HCT116 (cell line): ENCODE measurements at regions not wholly inside any gene's neighbourhood (a gene's known extent, or its start where the extent isn't known, plus 50 kb on each side); places are given as distances from the start of the nearest gene placed in this dataset.

ENCODE experiments used
- ATAC-seq: fragments of 200-7000 bp; cut with Tn5 transposase; 2 replicates; pipeline ENCODE4 v1.9.1; 2020; ENCODE audit warnings: mild to moderate bottlenecking, moderate library complexity
- BruUV-seq: library from RNA; stranded (reverse); fragments of 400-500 nt; replicated peaks from 2 replicates; lab custom pipeline; 2021; lab: Mats Ljungman, UMichigan
- CTCF ChIA-PET: fragments of 300-600 bp; sonication (Branson Sonifier 250); formaldehyde crosslinking; loops from one replicate; lab custom pipeline; 2021; ENCODE audit warnings: antibody characterized with exemption; lab: Charles Lee
- POLR2A ChIA-PET: fragments of 300-600, 350-600 bp; sonication (Branson Sonifier 250); formaldehyde crosslinking; loops from one replicate; lab custom pipeline; 2021; ENCODE audit warnings: antibody characterized with exemption; lab: Charles Lee
- RAD21 ChIA-PET, 2 experiments: fragments of 300-600 bp; sonication (Branson Sonifier 250); formaldehyde crosslinking; loops; one replicate each; lab custom pipeline; 2023; ENCODE audit warnings: low total read pairs in 2 of 2; ENCODE audit not compliant: uncharacterized antibody in 2 of 2, unreplicated experiment in 2 of 2, low non-redundant PET in 1 of 2; lab: Charles Lee
- DNase-seq: peaks from one replicate; pipeline ENCODE4 v3.0.0-alpha.2; 2010; ENCODE audit warnings: low read depth, low spot score
- H2AFZ ChIP-seq: fragments of 200-600 bp; shearing (Covaris generic), sonication (generic); 2 replicates; pipeline ENCODE4 v1.6.1; 2017; ENCODE audit warnings: low read depth, mixed run types, mixed read lengths, antibody characterized with exemption, low read length; ENCODE audit not compliant: poor library complexity, severe bottlenecking
- H3K27ac ChIP-seq: 2 replicates; pipeline ENCODE4 v1.5.1; 2012; ENCODE audit warnings: low read depth, low read length
- H3K27me3 ChIP-seq: fragments of 200-600 bp; sonication (generic); 2 replicates; pipeline ENCODE4 v1.6.1; 2016; ENCODE audit warnings: mixed run types, low read length, mixed read lengths; ENCODE audit not compliant: insufficient read depth
- H3K36me3 ChIP-seq, 2 experiments: fragments of 200-500 bp in 1 of 2; fragments of 200-600 bp in 1 of 2; sonication (Bioruptor generic) in 1 of 2; sonication (generic) in 1 of 2; 2 replicates each; pipeline versions ENCODE4 v1.5.1 to v1.6.1; 2014 to 2016; ENCODE audit warnings: low read length in 2 of 2, inconsistent platforms in 1 of 2, mixed read lengths in 1 of 2, mixed run types in 1 of 2; ENCODE audit not compliant: insufficient read depth in 2 of 2, control insufficient read depth in 1 of 2
- H3K4me1 ChIP-seq, 2 experiments: fragments of 200-600 bp in 1 of 2; sonication (generic) in 1 of 2; 2 replicates each; pipeline versions ENCODE4 v1.5.1 to v1.6.1; 2012 to 2017; ENCODE audit warnings: low read length in 2 of 2, inconsistent platforms in 1 of 2, mild to moderate bottlenecking in 1 of 2, mixed read lengths in 1 of 2, mixed run types in 1 of 2, moderate library complexity in 1 of 2; ENCODE audit not compliant: insufficient read depth in 2 of 2, control insufficient read depth in 1 of 2
- H3K4me2 ChIP-seq: fragments of 200-600 bp; sonication (generic); 2 replicates; pipeline ENCODE4 v1.6.1; 2017; ENCODE audit warnings: mixed run types, low read length, mixed read lengths
- H3K4me3 ChIP-seq, 2 experiments: fragments of 200-600 bp in 1 of 2; sonication (generic) in 1 of 2; replicated peaks in 1 of 2; 2 replicates each; pipeline ENCODE4 v1.5.1; 2011 to 2016; ENCODE audit warnings: low read length in 2 of 2, control low read depth in 1 of 2, low read depth in 1 of 2, mild to moderate bottlenecking in 1 of 2, mixed read lengths in 1 of 2, mixed run types in 1 of 2
- H3K79me2 ChIP-seq: fragments of 200-600 bp; sonication (generic); 2 replicates; pipeline ENCODE4 v1.6.1; 2017; ENCODE audit warnings: mild to moderate bottlenecking, mixed run types, low read length, moderate library complexity, mixed read lengths; ENCODE audit not compliant: insufficient read depth
- H3K9ac ChIP-seq: fragments of 200-600 bp; sonication (generic); 2 replicates; pipeline ENCODE4 v1.6.1; 2016; ENCODE audit warnings: low read length, mixed read lengths
- H3K9me2 ChIP-seq: fragments of 200-600 bp; sonication (generic), shearing (Covaris generic); 2 replicates; pipeline ENCODE4 v1.6.1; 2017; ENCODE audit warnings: mixed run types, mild to moderate bottlenecking, moderate library complexity; ENCODE audit not compliant: insufficient read depth
- H3K9me3 ChIP-seq, 2 experiments: fragments of 200-500 bp in 1 of 2; fragments of 200-600 bp in 1 of 2; sonication (Bioruptor generic) in 1 of 2; sonication (generic) in 1 of 2; 2 replicates each; pipeline ENCODE4 v1.6.1; 2014 to 2017; ENCODE audit warnings: low read length in 2 of 2, mixed read lengths in 2 of 2, inconsistent platforms in 1 of 2, low read depth in 1 of 2, mild to moderate bottlenecking in 1 of 2, mixed run types in 1 of 2, moderate library complexity in 1 of 2; ENCODE audit not compliant: control insufficient read depth in 1 of 2, insufficient read depth in 1 of 2
- H4K20me1 ChIP-seq: fragments of 200-600 bp; sonication (generic), shearing (Covaris generic); 2 replicates; pipeline ENCODE4 v1.6.1; 2017; ENCODE audit warnings: mixed run types, mild to moderate bottlenecking, moderate library complexity; ENCODE audit not compliant: insufficient read depth
- CEBPB ChIP-seq: IDR thresholded peaks from 2 replicates; pipeline ENCODE4 v1.6.1; 2012; ENCODE audit warnings: low read depth
- EGR1 ChIP-seq: IDR thresholded peaks from 2 replicates; pipeline ENCODE4 v1.6.1; 2012; ENCODE audit warnings: low read depth
- ELF1 ChIP-seq: IDR thresholded peaks from 2 replicates; pipeline ENCODE4 v1.6.1; 2012; ENCODE audit warnings: low read depth, borderline replicate concordance
- JUND ChIP-seq: IDR thresholded peaks from 2 replicates; pipeline ENCODE4 v1.6.1; 2012
- SIN3A ChIP-seq: IDR thresholded peaks from 2 replicates; pipeline ENCODE4 v1.6.1; 2012; ENCODE audit warnings: low read depth
- SP1 ChIP-seq: IDR thresholded peaks from 2 replicates; pipeline ENCODE4 v1.6.1; 2012; ENCODE audit warnings: low read depth
- ZNF274 ChIP-seq: fragments of 200-500 bp; sonication (Bioruptor generic); IDR thresholded peaks from 2 replicates; pipeline ENCODE4 v1.6.1; 2014; ENCODE audit warnings: mild to moderate bottlenecking, low read depth, low read length, inconsistent platforms
- intact Hi-C: fragments of 100-400 bp; cut with micrococcal nuclease; formaldehyde crosslinking; loops from 2 replicates; pipeline ENCODE4 v1.10.0; 2022
- TF ChIP-seq, protein P1 (sequence below): IDR thresholded peaks from 2 replicates; pipeline ENCODE4 v1.6.1; 2012
- TF ChIP-seq, protein P2 (sequence below): IDR thresholded peaks from 2 replicates; pipeline ENCODE4 v1.6.1; 2012
- TF ChIP-seq, protein P3 (sequence below), 3 experiments: fragments of 200-600 bp in 1 of 3; sonication (generic) in 1 of 3; IDR thresholded peaks in 2 of 3; conservative IDR thresholded peaks in 1 of 3; 2 replicates each; pipeline ENCODE4 v1.5.1; 2012 to 2017; ENCODE audit warnings: low read depth in 2 of 3, low read length in 2 of 3, antibody characterized with exemption in 1 of 3, borderline replicate concordance in 1 of 3, control low read depth in 1 of 3, mild to moderate bottlenecking in 1 of 3, mixed read lengths in 1 of 3, mixed run types in 1 of 3, moderate library complexity in 1 of 3; ENCODE audit not compliant: insufficient read depth in 1 of 3

DNA sequence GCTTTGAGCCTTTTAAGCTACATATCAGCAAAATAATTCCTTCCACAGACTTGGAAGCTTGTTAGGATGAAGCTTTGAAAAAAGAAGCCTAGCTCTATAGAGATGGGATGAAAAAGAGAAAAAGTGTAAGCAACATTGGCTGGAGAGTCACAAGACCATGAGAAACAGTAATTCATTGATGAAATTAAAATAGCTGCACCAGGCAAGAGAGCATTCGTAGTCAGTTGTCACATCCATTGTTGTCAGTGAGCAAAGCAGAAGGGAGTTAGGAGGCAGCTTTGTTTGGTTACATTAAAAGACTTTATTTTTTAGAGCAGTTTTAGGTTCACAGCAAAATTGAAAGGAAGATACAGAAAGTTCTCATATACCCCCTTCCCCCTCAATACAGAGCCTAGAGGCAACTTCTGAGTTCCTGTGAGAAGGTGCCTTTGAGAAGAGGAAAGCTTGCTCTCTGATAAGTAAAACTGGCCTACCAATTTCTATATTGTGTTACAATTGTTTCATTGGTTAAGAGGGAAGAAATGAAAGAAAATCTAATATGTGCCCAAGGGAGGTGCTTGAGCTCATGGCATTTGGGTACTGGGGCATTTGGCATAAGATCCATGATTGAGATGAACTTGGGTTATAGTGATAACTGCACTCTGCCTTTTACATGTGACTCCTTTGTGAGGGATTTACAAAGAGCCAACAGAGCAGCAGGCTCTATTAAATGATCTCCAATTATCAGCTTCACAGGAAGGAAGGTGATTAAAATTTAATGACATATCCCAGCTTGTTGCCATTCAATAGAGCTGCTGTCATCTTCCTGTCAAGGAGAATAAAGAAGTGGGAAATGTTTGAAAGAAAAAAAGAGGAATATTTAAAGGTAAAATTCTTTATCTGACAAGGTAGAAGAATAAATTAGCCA is 361.3 kb upstream of the TMTC1 start:
- Histone ChIP-seq H3K9me2 (no peaks in the 10 kb centered on the region), H3K79me2 (no peaks in the 10 kb centered on the region), H3K9ac (no peak overlapping the region), H4K20me1 (no peaks in the 10 kb centered on the region), H3K4me3 (no peak overlapping the region), H3K27me3 (no peaks in the 10 kb centered on the region), H3K4me1 (no peaks in the 10 kb centered on the region), H2AFZ (no peak overlapping the region), H3K9me3 (no peaks in the 10 kb centered on the region), H3K4me2 (no peak overlapping the region), H3K36me3 (no peaks in the 10 kb centered on the region), H3K27ac (no peak overlapping the region)
- no peak for DNase-seq
- RAD21 ChIA-PET: no interaction called here
- intact Hi-C loops: no loop called here
- CTCF ChIA-PET: no interaction called here
- POLR2A ChIA-PET: no interaction called here
- BruUV-seq: no TSS peak
- TF ChIP-seq, protein P1, sequence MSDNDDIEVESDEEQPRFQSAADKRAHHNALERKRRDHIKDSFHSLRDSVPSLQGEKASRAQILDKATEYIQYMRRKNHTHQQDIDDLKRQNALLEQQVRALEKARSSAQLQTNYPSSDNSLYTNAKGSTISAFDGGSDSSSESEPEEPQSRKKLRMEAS: no peak
- ATAC-seq: no peak

DNA sequence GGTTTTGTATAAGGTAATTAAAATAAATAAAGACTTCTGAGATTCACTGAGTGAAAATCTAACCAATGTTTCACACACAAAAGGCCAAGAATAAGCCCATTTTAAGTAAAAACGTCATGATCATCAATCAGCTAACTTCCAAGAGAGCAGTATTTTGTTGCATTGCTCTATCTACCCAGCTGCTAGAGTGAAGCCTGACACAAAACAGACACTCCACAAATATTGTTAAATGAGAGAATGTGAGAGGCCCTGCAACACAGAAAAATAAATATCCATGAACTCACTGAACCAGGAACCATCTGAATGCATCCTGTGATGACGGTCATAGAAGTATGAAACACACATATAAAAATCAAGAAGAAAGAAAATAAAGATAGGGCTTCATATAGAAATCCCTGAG is 358.6 kb upstream of the TMTC1 start:
- DNase-seq (no peak), ATAC-seq (no peak)
- Histone ChIP-seq H3K79me2 (no peaks in the 10 kb centered on the region), H3K9me3 (no peaks in the 10 kb centered on the region), H3K9me2 (no peaks in the 10 kb centered on the region), H3K9ac (no peak overlapping the region), H3K27me3 (no peaks in the 10 kb centered on the region), H3K4me2 (no peak overlapping the region), H2AFZ (no peak overlapping the region), H3K4me1 (no peaks in the 10 kb centered on the region), H3K27ac (no peak overlapping the region), H3K36me3 (no peaks in the 10 kb centered on the region), H3K4me3 (no peak overlapping the region), H4K20me1 (no peaks in the 10 kb centered on the region)
- TF ChIP-seq ELF1 (no peak), SP1 (no peak), CEBPB (no peak), JUND (no peak), SIN3A (no peak), ZNF274 (no peak), EGR1 (no peak)
- TF ChIP-seq, protein P2, sequence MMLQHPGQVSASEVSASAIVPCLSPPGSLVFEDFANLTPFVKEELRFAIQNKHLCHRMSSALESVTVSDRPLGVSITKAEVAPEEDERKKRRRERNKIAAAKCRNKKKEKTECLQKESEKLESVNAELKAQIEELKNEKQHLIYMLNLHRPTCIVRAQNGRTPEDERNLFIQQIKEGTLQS: no peak
- TF ChIP-seq, protein P3, sequence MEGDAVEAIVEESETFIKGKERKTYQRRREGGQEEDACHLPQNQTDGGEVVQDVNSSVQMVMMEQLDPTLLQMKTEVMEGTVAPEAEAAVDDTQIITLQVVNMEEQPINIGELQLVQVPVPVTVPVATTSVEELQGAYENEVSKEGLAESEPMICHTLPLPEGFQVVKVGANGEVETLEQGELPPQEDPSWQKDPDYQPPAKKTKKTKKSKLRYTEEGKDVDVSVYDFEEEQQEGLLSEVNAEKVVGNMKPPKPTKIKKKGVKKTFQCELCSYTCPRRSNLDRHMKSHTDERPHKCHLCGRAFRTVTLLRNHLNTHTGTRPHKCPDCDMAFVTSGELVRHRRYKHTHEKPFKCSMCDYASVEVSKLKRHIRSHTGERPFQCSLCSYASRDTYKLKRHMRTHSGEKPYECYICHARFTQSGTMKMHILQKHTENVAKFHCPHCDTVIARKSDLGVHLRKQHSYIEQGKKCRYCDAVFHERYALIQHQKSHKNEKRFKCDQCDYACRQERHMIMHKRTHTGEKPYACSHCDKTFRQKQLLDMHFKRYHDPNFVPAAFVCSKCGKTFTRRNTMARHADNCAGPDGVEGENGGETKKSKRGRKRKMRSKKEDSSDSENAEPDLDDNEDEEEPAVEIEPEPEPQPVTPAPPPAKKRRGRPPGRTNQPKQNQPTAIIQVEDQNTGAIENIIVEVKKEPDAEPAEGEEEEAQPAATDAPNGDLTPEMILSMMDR (IDR thresholded peaks at IDR 0.05 in 2 of 3, conservative IDR thresholded peaks at IDR 0.05 in 1 of 3; ENCODE audit: borderline replicate concordance in 1 of 3, insufficient read depth in 1 of 3, low read depth in 2 of 3, low read length in 2 of 3): no peak
- no TSS peak for BruUV-seq
- ChIA-PET CTCF (interaction anchor here (1.4 kb wide), 1 partner anchor 9 kb away, joined by 5 read pairs; no protein-coding TSS in a partner anchor), RAD21 (no interaction called here), POLR2A (no interaction called here)
- intact Hi-C loops: no loop called here
